Thoracic aorta (tissue), 2 donors: ENCODE measurements at regions not wholly inside any gene's neighbourhood (a gene's known extent, or its start where the extent isn't known, plus 50 kb on each side); places are given as distances from the start of the nearest gene placed in this dataset.

Experiments used
- ATAC-seq: fragments of 150-250 bp; one replicate; pipeline ENCODE4 v1.8.0; 2017; ENCODE audit warnings: low read depth; ENCODE audit not compliant: insufficient number of reproducible peaks, low FRiP score
- DNase-seq: peaks from one replicate; pipeline ENCODE4 v3.0.0-alpha.2; 2020; ENCODE audit warnings: low spot score
- H3K27ac ChIP-seq, 2 donors: fragments of 200-600 bp; sonication (generic); 1 replicate in 1 of 2; 2 replicates in 1 of 2; pipeline ENCODE4 v1.5.1; 2016; ENCODE audit warnings: mild to moderate bottlenecking in 2 of 2, moderate library complexity in 2 of 2
- H3K27me3 ChIP-seq: fragments of 200-600 bp; sonication (generic); replicated peaks from 2 replicates; pipeline ENCODE4 v1.6.0; 2016; ENCODE audit warnings: mild to moderate bottlenecking; ENCODE audit not compliant: insufficient read depth
- H3K36me3 ChIP-seq: fragments of 200-600 bp; sonication (generic); one replicate; pipeline ENCODE4 v1.5.1; 2016
- H3K4me1 ChIP-seq, 2 donors: fragments of 200-600 bp; sonication (generic); 1 replicate in 1 of 2; 2 replicates in 1 of 2; pipeline versions ENCODE4 v1.5.1 to v1.6.0; 2016; ENCODE audit warnings: low read depth in 2 of 2, mild to moderate bottlenecking in 1 of 2; ENCODE audit not compliant: control insufficient read depth in 1 of 2
- H3K4me3 ChIP-seq: fragments of 200-600 bp; sonication (generic); 2 replicates; pipeline ENCODE4 v1.5.1; 2016; ENCODE audit warnings: mild to moderate bottlenecking
- H3K9me3 ChIP-seq: fragments of 200-600 bp; sonication (generic); 2 replicates; pipeline ENCODE4 v1.5.1; 2016
- TF ChIP-seq, protein P1 (sequence below): fragments of 200-600 bp; sonication (generic); IDR thresholded peaks from one replicate; pipeline ENCODE4 v1.5.1; 2019; ENCODE audit warnings: antibody characterized with exemption

DNA sequence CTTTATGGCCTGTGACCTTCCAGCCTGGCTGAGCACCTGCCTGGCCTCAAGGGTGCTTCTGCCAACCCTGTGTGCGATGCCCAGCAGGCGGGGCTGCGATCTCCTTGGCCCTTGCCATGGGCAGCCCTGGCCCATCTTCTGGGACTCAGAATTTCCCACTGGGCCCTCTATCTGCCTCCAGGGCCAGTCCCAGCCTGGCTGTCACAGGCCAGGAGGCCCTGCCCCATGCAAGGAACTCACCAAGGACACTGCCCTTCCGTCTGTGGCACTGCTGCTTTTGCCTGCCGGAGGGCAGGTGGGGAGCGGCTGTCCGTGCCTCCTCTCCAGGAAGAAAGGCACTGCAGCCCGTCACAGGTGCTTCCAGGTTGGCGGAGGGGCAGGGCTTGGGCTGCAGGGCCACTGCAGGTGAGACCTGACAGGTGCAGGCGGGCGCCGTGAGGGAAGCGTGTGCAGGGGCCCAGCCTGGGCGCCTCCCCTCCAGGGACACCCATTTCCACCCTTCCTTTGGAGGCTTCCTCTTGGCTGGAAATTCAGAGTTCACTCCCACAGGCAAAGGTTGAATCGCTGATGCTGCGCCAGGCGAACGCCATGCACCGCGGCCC lies 177.8 kb downstream of the KIF26A start:
- no peaks in the 10 kb centered on the region for H3K4me1 ChIP-seq
- H3K36me3 ChIP-seq: no peaks in the 10 kb centered on the region
- ATAC-seq (no peak), DNase-seq (no peak)
- no peak overlapping the region for H3K4me3 ChIP-seq
- H3K9me3 ChIP-seq: no peaks in the 10 kb centered on the region
- no peak overlapping the region for H3K27ac ChIP-seq
- TF ChIP-seq, protein P1, sequence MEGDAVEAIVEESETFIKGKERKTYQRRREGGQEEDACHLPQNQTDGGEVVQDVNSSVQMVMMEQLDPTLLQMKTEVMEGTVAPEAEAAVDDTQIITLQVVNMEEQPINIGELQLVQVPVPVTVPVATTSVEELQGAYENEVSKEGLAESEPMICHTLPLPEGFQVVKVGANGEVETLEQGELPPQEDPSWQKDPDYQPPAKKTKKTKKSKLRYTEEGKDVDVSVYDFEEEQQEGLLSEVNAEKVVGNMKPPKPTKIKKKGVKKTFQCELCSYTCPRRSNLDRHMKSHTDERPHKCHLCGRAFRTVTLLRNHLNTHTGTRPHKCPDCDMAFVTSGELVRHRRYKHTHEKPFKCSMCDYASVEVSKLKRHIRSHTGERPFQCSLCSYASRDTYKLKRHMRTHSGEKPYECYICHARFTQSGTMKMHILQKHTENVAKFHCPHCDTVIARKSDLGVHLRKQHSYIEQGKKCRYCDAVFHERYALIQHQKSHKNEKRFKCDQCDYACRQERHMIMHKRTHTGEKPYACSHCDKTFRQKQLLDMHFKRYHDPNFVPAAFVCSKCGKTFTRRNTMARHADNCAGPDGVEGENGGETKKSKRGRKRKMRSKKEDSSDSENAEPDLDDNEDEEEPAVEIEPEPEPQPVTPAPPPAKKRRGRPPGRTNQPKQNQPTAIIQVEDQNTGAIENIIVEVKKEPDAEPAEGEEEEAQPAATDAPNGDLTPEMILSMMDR: no peak
- H3K27me3 ChIP-seq: no peaks in the 10 kb centered on the region

GRCh38 chr14:104316723-104317491 lies 178.5 kb downstream of the KIF26A start:
- Histone ChIP-seq H3K27me3 (no peaks in the 10 kb centered on the region), H3K36me3 (no peaks in the 10 kb centered on the region), H3K4me1 (no peaks in the 10 kb centered on the region), H3K9me3 (no peaks in the 10 kb centered on the region), H3K27ac (no peak overlapping the region), H3K4me3 (no peak overlapping the region)
- ATAC-seq: no peak
- TF ChIP-seq, protein P1: no peak
- DNase-seq: no peak

- no peak for DNase-seq
- Histone ChIP-seq H3K4me3 (no peak overlapping the region), H3K27me3 (no peaks in the 10 kb centered on the region), H3K4me1 (no peaks in the 10 kb centered on the region), H3K27ac (no peak overlapping the region), H3K9me3 (no peaks in the 10 kb centered on the region), H3K36me3 (no peaks in the 10 kb centered on the region)
- no peak for ATAC-seq
- TF ChIP-seq, protein P1: no peak
Measured at GRCh38 chr14:104317492-104317805, 179.1 kb downstream of the KIF26A start.

DNA sequence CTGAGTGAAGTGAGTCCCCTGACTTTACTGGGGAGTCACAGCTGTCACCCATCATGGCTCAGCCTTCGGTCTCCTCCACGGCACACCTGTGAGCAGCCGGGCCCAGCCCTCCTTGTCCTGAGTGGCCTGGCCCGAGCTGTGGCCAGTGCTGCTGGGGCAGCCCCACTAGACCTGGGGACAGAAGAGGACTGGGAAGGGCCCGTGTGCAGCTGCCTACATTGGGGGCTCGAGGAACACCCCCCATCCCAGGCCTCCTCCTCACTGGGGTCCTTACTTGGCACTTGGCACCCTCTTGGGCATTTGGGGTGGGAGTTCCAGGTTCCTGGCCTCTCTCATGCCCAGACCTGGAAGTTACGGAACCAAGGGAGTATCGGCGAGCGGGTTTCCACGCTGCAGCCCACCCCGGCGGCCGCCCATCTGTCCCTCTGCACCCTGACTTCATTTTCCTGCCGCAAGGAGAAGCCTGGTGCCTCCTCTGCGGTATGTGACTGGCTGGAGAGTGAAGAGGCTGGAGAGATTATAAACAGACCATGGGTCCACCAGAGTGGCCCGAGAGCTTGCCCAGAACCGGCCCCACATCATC lies 179.7 kb downstream of the KIF26A start:
- TF ChIP-seq, protein P1: no peak
- DNase-seq (no peak), ATAC-seq (no peak)
- H3K27ac ChIP-seq: no peak overlapping the region
- H3K4me1 ChIP-seq: no peaks in the 10 kb centered on the region
- H3K36me3 ChIP-seq: no peaks in the 10 kb centered on the region
- no peaks in the 10 kb centered on the region for H3K9me3 ChIP-seq
- H3K27me3 ChIP-seq: no peaks in the 10 kb centered on the region
- H3K4me3 ChIP-seq: no peak overlapping the region

DNA sequence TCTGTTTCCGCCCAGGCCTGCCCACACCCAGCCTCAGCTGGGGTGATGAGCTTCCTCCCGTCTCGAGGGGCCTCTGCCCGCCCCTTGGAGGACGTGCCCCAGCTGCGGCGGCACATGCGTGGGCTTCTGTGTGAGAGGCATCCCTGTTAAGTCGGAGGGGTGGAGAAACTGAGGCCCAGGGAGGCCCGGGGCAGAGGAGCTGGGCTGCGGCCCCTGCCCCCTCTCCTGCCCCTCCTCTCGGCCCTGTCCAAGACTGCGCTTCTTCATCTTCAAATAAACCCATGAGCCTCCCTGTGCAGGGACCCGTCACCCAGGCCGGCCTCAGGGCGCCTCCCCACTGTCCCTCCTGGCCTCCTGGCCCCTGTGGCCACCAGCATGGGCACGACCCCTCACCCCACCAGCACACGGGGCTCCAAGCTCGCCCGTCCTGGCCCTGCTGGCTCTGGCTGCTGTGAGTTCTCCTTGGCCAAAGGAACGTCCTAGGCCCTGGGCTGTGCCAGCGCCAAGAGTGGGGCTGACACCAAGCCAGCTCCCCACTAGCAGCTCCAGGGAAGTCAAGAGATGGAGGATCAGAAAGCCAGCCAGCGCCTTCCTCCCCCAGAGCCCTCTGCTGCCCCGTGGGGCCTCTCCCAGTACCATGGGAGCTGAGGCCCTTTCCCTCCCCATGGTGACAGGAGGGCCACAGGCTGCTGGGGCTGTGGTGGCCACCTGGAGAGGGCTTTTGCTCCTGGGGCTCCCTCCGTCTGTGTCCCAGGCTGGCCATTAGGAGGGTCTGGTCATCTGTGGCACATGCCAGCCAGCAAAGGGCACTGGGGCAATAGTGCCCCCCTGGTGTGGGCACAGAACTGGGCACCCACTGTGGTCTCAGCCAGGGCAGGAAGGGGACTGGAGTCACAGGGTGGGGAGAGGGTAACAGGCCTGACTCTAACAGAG lies 180.4 kb downstream of the KIF26A start:
- no peaks in the 10 kb centered on the region for H3K27me3 ChIP-seq
- no peak for ATAC-seq
- no peak for DNase-seq

More for the DNA sequence above, 180.4 kb downstream of the KIF26A start:
- no peaks in the 10 kb centered on the region for H3K36me3 ChIP-seq
- no peak overlapping the region for H3K27ac ChIP-seq
- H3K4me1 ChIP-seq: no peaks in the 10 kb centered on the region
- H3K4me3 ChIP-seq: no peak overlapping the region
- TF ChIP-seq, protein P1: no peak
- no peaks in the 10 kb centered on the region for H3K9me3 ChIP-seq
